AG04450 (cell line): ENCODE measurements at regions not wholly inside any gene's neighbourhood (a gene's known extent, or its start where the extent isn't known, plus 50 kb on each side); places are given as distances from the start of the nearest gene placed in this dataset.

Experiments used
- CTCF ChIA-PET: fragments of 300-600, 350-600 bp; formaldehyde crosslinking; extraction: SDS; loops from one replicate; lab custom pipeline; 2022; ENCODE audit warnings: antibody characterized with exemption, inconsistent platforms; lab: Charles Lee
- POLR2A ChIA-PET: fragments of 350-600 bp; formaldehyde crosslinking; extraction: SDS; loops from one replicate; lab custom pipeline; 2021; ENCODE audit warnings: antibody characterized with exemption, inconsistent platforms; lab: Yijun Ruan, JAX
- DNase-seq: peaks from one replicate; pipeline ENCODE4 v3.0.0-alpha.2; 2011; ENCODE audit warnings: low read depth, low spot score
- H3K27ac ChIP-seq: one replicate; pipeline ENCODE4 v1.5.1; 2012; ENCODE audit warnings: low read depth, low read length, control low read depth
- H3K27me3 ChIP-seq: one replicate; pipeline ENCODE4 v1.6.0; 2012; ENCODE audit warnings: low read length; ENCODE audit not compliant: control insufficient read depth, insufficient read depth
- H3K4me3 ChIP-seq: 2 replicates; pipeline ENCODE4 v1.5.1; 2011; ENCODE audit warnings: mild to moderate bottlenecking, low read depth, low read length, control low read depth
- H3K9me3 ChIP-seq: 2 replicates; pipeline ENCODE4 v1.5.1; 2012; ENCODE audit warnings: low read length; ENCODE audit not compliant: control insufficient read depth, insufficient read depth
- CTCF ChIP-seq: IDR thresholded peaks from 2 replicates; pipeline ENCODE4 v1.5.1; 2011; ENCODE audit warnings: low read depth, low read length, control low read depth, inconsistent platforms

- Histone ChIP-seq H3K27me3 (no peaks in the 10 kb centered on the region), H3K9me3 (no peaks in the 10 kb centered on the region), H3K4me3 (no peak overlapping the region), H3K27ac (no peak overlapping the region)
- ChIA-PET POLR2A (no interaction called here), CTCF (interaction anchor here (0.8 to 1.5 kb wide), 4 partner anchors 142 to 331 kb away, joined by 3 to 5 read pairs (median 4); no protein-coding TSS in a partner anchor)
- DNase-seq: no peak
- no peak for TF ChIP-seq CTCF
Observed at GRCh38 chr5:32850817-32851496, 139.8 kb downstream of the NPR3 start.

GRCh38 chr5:32851559-32852173 lies 140.5 kb downstream of the NPR3 start:
- DNase-seq: no peak
- ChIA-PET POLR2A (no interaction called here), CTCF (interaction anchor here (0.8 to 2.2 kb wide), 8 partner anchors 8 to 448 kb away, joined by 3 to 10 read pairs (median 3); no protein-coding TSS in a partner anchor)
- H3K9me3 ChIP-seq: no peaks in the 10 kb centered on the region
- H3K4me3 ChIP-seq: no peak overlapping the region
- H3K27ac ChIP-seq: no peak overlapping the region
- no peak for TF ChIP-seq CTCF
- no peaks in the 10 kb centered on the region for H3K27me3 ChIP-seq

GRCh38 chr5:32852535-32852934 lies 141.4 kb downstream of the NPR3 start:
- no peak overlapping the region for H3K4me3 ChIP-seq
- no peaks in the 10 kb centered on the region for H3K27me3 ChIP-seq
- CTCF ChIA-PET: interaction anchor here (0.6 to 2.2 kb wide), 10 partner anchors 8 to 551 kb away, joined by 3 to 10 read pairs (median 4); no protein-coding TSS in a partner anchor
- no peak overlapping the region for H3K27ac ChIP-seq
- DNase-seq: peak; percentile 69
- H3K9me3 ChIP-seq: no peaks in the 10 kb centered on the region
- TF ChIP-seq CTCF: peak; percentile 56
- POLR2A ChIA-PET: interaction anchor here (0.6 to 0.9 kb wide), 2 partner anchors 46 to 60 kb away, joined by 3 read pairs; no protein-coding TSS in a partner anchor

GRCh38 chr5:32852976-32853375 lies 141.9 kb downstream of the NPR3 start:
- DNase-seq: no peak
- Histone ChIP-seq H3K9me3 (no peaks in the 10 kb centered on the region), H3K27ac (no peak overlapping the region), H3K4me3 (no peak overlapping the region), H3K27me3 (no peaks in the 10 kb centered on the region)
- CTCF ChIA-PET: interaction anchor here (0.5 to 2.2 kb wide), 11 partner anchors 9 to 550 kb away, joined by 3 to 10 read pairs (median 4); no protein-coding TSS in a partner anchor
- POLR2A ChIA-PET: interaction anchor here (0.6 to 0.9 kb wide), 2 partner anchors 47 to 59 kb away, joined by 3 read pairs; no protein-coding TSS in a partner anchor
- no peak for TF ChIP-seq CTCF

GRCh38 chr5:32854473-32854872 lies 143.4 kb downstream of the NPR3 start:
- Histone ChIP-seq H3K27me3 (no peaks in the 10 kb centered on the region), H3K4me3 (no peak overlapping the region), H3K9me3 (no peaks in the 10 kb centered on the region), H3K27ac (no peak overlapping the region)
- CTCF ChIA-PET: interaction anchor here (0.6 to 1.9 kb wide), 4 partner anchors 11 to 146 kb away, joined by 4 to 9 read pairs (median 6); no protein-coding TSS in a partner anchor
- TF ChIP-seq CTCF: no peak
- POLR2A ChIA-PET: no interaction called here
- no peak for DNase-seq
